ENCODE measurements at regions not wholly inside any gene's neighbourhood (a gene's known extent, or its start where the extent isn't known, plus 50 kb on each side); places are given as distances from the start of the nearest gene placed in this dataset.

DNA sequence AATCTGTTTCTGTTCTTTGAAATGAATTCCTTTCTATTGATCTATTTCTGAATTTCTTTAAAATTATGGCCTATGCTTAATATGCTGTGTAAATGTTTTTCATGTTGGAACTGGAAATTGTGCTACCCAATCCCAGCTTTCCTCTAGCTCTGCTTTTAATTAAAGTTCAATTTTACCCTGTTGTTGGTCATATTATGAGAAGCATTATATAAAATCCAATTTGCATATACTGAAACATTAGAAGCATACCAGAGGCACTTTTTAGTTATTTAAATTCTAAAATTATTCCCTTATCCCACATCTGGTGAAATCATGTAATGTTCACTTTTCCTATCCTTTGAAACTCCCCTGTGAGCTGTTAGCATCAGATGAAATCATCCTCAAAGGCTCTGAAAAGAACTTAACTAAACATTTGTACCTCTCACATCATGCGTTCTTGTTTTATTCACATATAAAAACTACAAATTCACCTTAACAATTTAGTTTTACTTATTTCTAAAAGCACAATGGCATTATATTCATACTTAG is 160.6 kb upstream of the COL21A1 start:
- no peak for DNase-seq

- DNase-seq, result no peak
Measured at GRCh38 chr6:56406276-56407269, 159.2 kb upstream of the COL21A1 start.

- no peak for DNase-seq
Measured at GRCh38 chr6:56404599-56404998, 157.2 kb upstream of the COL21A1 start.

DNA sequence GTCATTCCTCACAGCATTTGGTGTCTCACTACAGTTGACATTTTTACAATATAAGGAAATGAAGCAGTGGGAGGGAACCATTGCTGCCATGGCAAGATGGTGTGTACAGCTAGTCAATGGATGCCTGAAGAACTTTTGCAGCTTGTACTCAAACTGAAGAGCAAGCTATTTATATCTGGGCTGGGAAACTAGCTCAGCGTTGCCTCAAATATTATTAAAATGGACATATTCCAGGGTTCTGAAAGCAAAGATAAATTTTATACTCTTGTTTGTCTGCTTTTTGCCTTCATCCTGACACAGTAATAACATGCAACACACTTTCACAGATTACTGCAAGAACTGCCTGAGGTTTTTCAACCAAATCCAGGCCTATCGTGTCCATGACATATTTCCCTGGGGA is 156.4 kb upstream of the COL21A1 start:
- DNase-seq, result no peak

GRCh38 chr6:56401477-56402070 is 154.2 kb upstream of the COL21A1 start:
- no peak for DNase-seq

- DNase-seq, result no peak
Measured at GRCh38 chr6:56400273-56400672, 152.9 kb upstream of the COL21A1 start.

DNA sequence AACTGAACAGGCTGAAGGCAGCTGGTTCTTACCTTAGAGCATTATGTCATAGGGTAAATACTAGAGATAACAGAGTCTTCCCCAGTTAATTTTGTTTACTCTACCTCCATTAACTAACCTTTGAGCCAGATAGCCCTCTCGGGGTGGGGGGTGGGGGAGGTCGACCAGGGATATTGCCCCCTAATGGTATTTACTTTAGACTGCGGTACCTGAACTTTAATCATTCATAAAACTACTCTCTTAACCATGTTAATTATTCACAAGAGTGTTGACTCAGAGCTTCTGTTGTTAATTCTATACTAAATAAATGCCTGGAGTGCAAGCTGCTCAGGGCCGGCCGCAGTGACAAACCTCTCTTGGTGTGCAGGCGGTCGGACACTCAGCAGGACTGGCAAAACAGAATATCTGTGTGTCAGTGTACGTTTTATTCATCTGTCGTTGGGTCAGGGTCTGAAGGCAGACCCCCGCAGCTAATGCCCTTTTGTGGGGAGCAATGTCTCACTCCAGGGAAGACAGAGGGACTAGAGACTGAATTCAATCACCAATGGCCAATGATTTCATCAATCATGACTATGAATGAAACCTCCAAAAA is 152.4 kb upstream of the COL21A1 start:
- DNase-seq, result no peak

GRCh38 chr6:56399250-56399671 is 151.9 kb upstream of the COL21A1 start:
- DNase-seq, result no peak

GRCh38 chr6:56396435-56396834 is 149.1 kb upstream of the COL21A1 start:
- DNase-seq, result no peak

- no peak for DNase-seq
Measured at GRCh38 chr6:56393615-56394612, 146.5 kb upstream of the COL21A1 start.

- DNase-seq, result no peak
Measured at GRCh38 chr6:56388415-56388755, 141.0 kb upstream of the COL21A1 start.

DNA sequence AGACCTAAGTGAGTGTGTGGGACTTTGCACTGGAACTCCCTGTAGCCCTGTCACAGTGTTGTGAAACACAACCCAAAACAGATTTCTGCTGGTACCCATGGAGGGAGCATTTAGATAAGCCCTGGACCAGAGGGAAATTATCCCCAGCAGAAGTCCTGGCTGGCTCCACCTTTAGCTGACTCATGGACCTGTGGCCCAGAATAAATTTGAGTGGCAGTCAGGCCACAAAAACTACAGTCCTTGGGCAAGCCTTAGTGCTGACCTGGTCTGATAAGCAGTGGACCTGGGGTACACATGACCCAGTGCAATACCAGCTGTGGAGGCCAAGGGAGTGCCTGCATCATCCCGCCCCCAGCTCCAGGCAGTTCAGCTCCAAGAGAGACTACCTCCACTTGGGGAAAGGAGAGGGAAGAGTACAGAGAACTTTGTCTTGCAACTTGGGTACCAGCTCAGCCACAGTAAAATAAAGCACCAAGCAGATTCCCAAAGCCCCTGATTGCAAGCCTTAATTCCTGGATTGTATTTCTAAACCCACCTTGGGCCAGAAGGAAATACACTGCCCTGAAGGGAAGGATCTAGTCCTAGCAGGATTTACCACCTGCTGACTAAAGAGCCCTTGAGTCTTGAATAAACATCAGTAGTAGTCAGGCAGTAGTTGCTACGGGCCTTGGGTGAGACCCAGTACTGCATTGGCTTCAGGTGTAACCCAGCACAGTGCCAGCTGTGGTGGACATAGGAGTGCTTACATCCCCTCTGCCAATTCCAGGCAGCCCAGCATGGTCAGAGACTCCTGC is 140.4 kb upstream of the COL21A1 start:
- no peak for DNase-seq

DNA sequence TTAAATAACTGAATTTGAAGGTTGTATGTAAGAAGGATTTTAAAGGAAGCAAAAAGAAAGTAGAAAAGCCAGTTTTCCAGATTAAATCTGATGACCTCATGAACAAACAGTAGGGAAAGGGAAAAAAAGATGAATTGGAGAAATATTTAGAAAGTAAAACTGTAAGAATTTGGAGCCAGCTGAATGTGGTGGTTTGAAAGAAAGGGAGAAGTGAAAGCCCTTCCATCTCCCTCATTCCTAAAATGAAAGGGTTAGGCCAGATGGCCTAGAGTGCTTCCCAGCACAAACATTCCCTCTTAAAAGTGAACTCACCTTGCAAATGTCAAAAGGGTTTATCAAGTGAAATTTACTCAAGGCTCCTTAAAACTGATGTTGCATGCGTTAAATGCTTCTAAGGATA is 139.3 kb upstream of the COL21A1 start:
- no peak for DNase-seq

- no peak for DNase-seq
Measured at GRCh38 chr6:56385981-56386593, 138.7 kb upstream of the COL21A1 start.

DNA sequence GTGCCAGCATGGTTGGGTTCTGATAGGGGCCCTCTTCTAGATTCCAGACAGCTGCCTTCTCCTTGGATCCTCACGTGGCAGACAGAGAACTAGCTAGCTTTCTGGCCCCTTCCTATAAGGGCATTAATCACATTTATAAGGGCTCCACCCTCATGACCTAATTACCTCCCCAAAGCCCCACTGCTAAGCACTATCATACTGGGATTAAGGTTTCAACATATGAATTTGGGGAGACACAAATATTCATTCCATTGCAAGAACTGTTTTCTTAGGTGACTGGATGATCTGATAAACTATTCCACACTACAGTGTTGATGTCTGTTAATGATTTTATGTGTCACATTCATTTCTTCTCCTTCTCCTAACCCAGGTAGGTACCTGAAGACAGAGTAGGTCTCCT is 135.8 kb upstream of the COL21A1 start:
- DNase-seq, result no peak

GRCh38 chr6:56382416-56382940 is 135.1 kb upstream of the COL21A1 start:
- DNase-seq, result no peak

- no peak for DNase-seq
Measured at GRCh38 chr6:56381801-56382251, 134.4 kb upstream of the COL21A1 start.

GRCh38 chr6:56380476-56380875 is 133.1 kb upstream of the COL21A1 start:
- no peak for DNase-seq

GRCh38 chr6:56378966-56379585 is 131.7 kb upstream of the COL21A1 start:
- DNase-seq, result no peak

- DNase-seq, result no peak
Measured at GRCh38 chr6:56378507-56378906, 131.1 kb upstream of the COL21A1 start.
